Colonic mucosa (tissue), 4 donors: ENCODE measurements at regions not wholly inside any gene's neighbourhood (a gene's known extent, or its start where the extent isn't known, plus 50 kb on each side); places are given as distances from the start of the nearest gene placed in this dataset.

Source experiments
- DNase-seq: peaks from one replicate; pipeline ENCODE4 v3.0.0-alpha.2; 2020
- H3K27ac ChIP-seq: fragments of 200-600 bp; one replicate; pipeline ENCODE4 v1.8.0; 2021
- H3K27me3 ChIP-seq: fragments of 200-600 bp; one replicate; pipeline ENCODE4 v1.8.0; 2021
- H3K36me3 ChIP-seq: fragments of 200-600 bp; one replicate; pipeline ENCODE4 v1.8.0; 2021
- H3K4me1 ChIP-seq: fragments of 200-600 bp; one replicate; pipeline ENCODE4 v1.8.0; 2021; ENCODE audit warnings: mild to moderate bottlenecking
- H3K4me3 ChIP-seq: fragments of 200-600 bp; one replicate; pipeline ENCODE4 v1.8.0; 2021
- H3K9ac ChIP-seq, 2 donors: one replicate each; pipeline ENCODE4 v1.7.0; 2013; ENCODE audit warnings: control low read depth in 2 of 2, low read depth in 2 of 2, low read length in 2 of 2
- H3K9me3 ChIP-seq: fragments of 200-600 bp; one replicate; pipeline ENCODE4 v1.8.0; 2021
- CTCF ChIP-seq: fragments of 200-600 bp; IDR thresholded peaks from one replicate; pipeline ENCODE4 v1.8.0; 2022; ENCODE audit warnings: antibody characterized with exemption, mild to moderate bottlenecking
- intact Hi-C: fragments of 100-400 bp; cut with DNase I; formaldehyde crosslinking; loops from one replicate; pipeline ENCODE4 v1.14.1; 2022
- donor health status: healthy.
- donor health status: DM: no; HTN: no; CAD: no.
- donor health status: DM: no; HTN: no; CAD: no.

- H3K9me3 ChIP-seq, result no peaks in the 10 kb centered on the region
- H3K36me3 ChIP-seq, result no peaks in the 10 kb centered on the region
- intact Hi-C loops, result no loop called here
- DNase-seq, result no peak
- no peak overlapping the region for H3K9ac ChIP-seq
- TF ChIP-seq CTCF, result no peak
- H3K4me3 ChIP-seq, result no peak overlapping the region
- no peaks in the 10 kb centered on the region for H3K27me3 ChIP-seq
- no peak overlapping the region for H3K27ac ChIP-seq
- H3K4me1 ChIP-seq, result no peaks in the 10 kb centered on the region
Observed at GRCh38 chr9:118624608-118625007, 744.6 kb downstream of the BRINP1 start.

GRCh38 chr9:118630079-118630478 lies 739.2 kb downstream of the BRINP1 start:
- Histone ChIP-seq H3K4me1 (no peaks in the 10 kb centered on the region), H3K9me3 (no peaks in the 10 kb centered on the region), H3K9ac (no peak overlapping the region), H3K36me3 (no peaks in the 10 kb centered on the region), H3K27me3 (no peaks in the 10 kb centered on the region), H3K4me3 (no peak overlapping the region), H3K27ac (no peak overlapping the region)
- intact Hi-C loops, result no loop called here
- no peak for TF ChIP-seq CTCF
- DNase-seq, result no peak

- DNase-seq, result no peak
- H3K4me1 ChIP-seq, result no peaks in the 10 kb centered on the region
- H3K9ac ChIP-seq, result no peak overlapping the region
- no peaks in the 10 kb centered on the region for H3K36me3 ChIP-seq
- no peaks in the 10 kb centered on the region for H3K27me3 ChIP-seq
- intact Hi-C loops, result no loop called here
- TF ChIP-seq CTCF, result no peak
- no peaks in the 10 kb centered on the region for H3K9me3 ChIP-seq
- no peak overlapping the region for H3K27ac ChIP-seq
- H3K4me3 ChIP-seq, result no peak overlapping the region
Observed at GRCh38 chr9:118630931-118631595, 738.2 kb downstream of the BRINP1 start.

- H3K4me1 ChIP-seq, result no peaks in the 10 kb centered on the region
- intact Hi-C loops, result no loop called here
- no peaks in the 10 kb centered on the region for H3K36me3 ChIP-seq
- no peaks in the 10 kb centered on the region for H3K27me3 ChIP-seq
- H3K9ac ChIP-seq, result no peak overlapping the region
- H3K27ac ChIP-seq, result no peak overlapping the region
- no peak for TF ChIP-seq CTCF
- H3K9me3 ChIP-seq, result no peaks in the 10 kb centered on the region
- no peak for DNase-seq
- no peak overlapping the region for H3K4me3 ChIP-seq
Observed at GRCh38 chr9:118631956-118632355, 737.3 kb downstream of the BRINP1 start.

GRCh38 chr9:118635416-118635815 lies 733.8 kb downstream of the BRINP1 start:
- H3K36me3 ChIP-seq, result no peaks in the 10 kb centered on the region
- no peaks in the 10 kb centered on the region for H3K9me3 ChIP-seq
- intact Hi-C loops, result no loop called here

More at GRCh38 chr9:118635416-118635815, 733.8 kb downstream of the BRINP1 start:
- Histone ChIP-seq H3K27ac (no peak overlapping the region), H3K4me3 (no peak overlapping the region), H3K27me3 (no peaks in the 10 kb centered on the region), H3K4me1 (no peaks in the 10 kb centered on the region), H3K9ac (no peak overlapping the region)
- DNase-seq, result no peak
- TF ChIP-seq CTCF, result no peak
